Activated CD4-positive, alpha-beta T cell treated with anti-CD3 and anti-CD28 coated beads, Interleukin-2, Interleukin-4, amounts not matched to agents 100 ng/mL and 50 ng/mL, durations not matched to agents 16 hours and 8 hours (primary cell): ENCODE measurements at regions not wholly inside any gene's neighbourhood (a gene's known extent, or its start where the extent isn't known, plus 50 kb on each side); places are given as distances from the start of the nearest gene placed in this dataset.

Source experiments
- DNase-seq: peaks from one replicate; pipeline ENCODE4 v3.0.0-alpha.2; 2020; ENCODE audit warnings: low spot score

DNA sequence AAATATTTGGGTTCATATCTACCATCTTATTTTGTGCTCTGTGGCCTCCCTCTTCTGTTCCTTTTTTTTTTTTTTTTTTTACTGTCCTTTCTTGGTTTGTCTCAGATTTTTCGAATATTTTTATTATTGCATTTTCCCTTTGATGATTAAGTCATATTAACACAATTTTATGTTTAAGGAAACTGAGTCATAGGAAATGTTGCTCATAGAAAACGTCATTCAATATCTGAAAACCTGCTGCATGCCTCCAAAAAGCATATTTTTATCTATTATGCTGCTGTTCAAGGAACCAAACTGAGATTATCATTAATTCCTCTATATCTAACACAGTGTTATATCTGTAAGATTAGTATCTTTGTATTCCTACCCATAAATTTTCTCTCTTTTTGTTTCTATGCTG is 614.3 kb upstream of the SLC8A1 start:
- no peak for DNase-seq

DNA sequence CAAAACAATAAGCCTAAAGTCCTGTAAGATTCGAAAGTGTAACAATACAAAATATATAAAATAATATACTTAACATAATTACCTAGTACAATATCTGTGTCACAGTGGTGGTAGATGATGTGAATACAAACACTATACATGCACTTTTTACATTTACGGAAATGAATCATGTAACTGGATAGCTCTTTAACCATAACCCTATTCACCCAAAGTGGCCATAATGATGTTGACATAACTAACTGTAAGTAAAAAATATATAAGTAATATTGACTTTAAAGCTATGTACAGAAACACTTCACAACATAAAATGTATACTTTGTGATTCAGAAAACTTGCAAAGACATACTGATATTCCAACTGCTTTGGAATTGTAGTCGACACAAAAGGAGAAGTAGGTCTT is 616.9 kb upstream of the SLC8A1 start:
- no peak for DNase-seq

DNA sequence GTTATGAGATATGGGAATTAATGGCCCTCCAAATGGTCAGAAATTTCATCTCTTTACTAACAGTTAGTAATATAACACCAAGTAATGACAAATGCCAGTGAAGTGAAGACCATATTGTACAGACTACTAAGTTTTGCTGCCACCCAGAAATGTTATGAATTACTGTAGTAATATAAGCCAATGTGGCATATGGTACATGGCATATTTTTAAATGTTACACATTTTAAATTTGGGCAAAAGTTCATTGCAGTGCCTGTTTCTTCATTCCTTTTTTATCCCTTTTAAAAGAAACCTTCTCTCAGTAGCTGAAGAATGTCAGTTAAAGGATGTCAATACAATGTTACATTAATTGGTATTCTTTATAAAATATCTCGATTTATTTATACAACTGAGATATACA is 626.5 kb upstream of the SLC8A1 start:
- DNase-seq, result no peak

DNA sequence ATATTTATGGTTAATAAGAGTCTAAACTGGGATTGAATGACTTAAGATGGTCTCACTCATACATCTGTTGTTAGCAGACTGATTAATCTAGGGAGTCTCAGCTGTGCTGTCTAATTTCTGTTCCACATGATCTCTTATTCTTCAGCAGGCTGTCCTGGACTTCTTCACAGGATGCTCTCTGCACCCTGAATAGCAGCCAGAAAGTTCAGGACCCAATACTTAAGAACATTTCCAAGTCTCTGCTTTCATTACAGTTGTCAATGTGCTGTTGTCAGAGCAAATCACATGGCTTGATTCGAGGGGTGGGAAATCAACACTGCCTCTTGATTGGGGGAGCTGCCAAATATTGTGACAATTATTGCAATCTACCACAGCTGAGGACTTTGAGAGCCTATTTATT is 627.1 kb upstream of the SLC8A1 start:
- no peak for DNase-seq

DNA sequence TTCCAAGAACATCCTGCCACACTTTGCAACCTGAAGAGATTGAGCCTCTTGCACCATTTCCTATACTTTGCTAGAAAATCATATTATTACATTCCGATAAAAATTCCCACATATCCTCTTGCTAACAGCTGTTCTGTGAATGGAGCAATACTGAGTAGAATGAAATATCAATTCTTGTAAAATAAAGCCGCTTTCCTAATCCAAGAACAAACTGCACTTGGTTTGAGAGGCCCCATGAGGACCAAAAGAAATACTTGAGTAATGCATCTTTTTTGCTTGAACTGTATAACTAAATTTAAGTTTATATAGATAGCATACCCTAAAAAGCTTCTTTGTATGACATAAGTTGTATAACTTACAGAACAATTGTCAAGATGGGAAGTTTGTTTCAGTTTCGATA is 632.4 kb upstream of the SLC8A1 start:
- no peak for DNase-seq

DNA sequence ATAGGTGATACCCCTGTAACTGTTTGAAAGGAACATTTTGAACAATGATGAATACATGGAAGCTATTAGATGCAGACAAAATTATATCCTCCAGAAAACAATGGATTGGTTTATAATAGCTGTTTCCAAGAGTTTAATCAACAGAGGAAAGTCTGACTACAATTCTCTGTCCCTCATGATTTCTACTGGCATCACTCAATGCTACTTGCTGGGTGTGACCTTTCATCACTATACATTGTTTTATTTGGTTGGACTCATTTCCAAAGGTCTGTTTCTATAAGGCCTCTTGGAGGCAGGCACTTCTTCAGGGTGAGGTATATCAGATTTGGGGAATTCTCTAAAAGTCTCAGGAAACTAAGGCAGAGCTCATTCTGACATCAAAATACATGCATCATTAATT is 636.1 kb upstream of the SLC8A1 start:
- DNase-seq, result no peak

DNA sequence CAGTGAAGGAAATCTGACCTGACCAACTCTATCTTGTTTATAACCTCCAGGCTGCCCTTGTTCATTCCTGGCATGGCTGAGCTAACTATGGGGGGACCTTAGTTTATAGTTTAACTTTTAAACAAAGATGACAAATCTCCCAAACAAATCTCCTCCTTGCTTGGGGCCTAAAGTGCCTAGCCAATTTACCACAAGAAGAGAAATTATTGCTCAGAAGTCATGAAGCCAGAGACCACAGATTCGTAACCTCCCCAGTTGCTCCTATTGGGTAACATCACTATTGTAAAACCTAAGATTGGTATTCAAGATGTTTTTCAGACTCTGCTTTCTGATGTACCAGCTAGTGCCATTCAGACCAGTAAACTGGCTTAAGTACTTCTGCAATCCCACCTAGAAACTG is 649.4 kb upstream of the SLC8A1 start:
- DNase-seq, result no peak

DNA sequence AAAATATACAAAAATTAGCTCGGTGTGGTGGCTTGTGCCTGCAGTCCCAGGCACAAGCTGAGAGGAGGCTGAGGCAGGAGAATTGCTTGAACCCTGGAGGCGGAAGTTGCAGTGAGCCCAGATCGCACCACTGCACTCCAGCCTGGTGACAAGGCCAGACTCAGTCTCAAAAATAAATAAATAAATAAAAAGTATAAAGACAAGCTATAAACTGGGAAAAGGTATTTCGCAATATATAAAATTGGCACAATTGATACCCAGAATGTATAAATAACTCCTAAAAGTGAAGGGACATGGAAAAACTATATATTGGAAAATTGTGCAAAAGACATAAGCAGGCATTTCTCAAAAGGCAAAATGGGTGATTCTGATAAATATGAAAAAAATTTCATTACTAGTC is 657.9 kb upstream of the SLC8A1 start:
- no peak for DNase-seq

DNA sequence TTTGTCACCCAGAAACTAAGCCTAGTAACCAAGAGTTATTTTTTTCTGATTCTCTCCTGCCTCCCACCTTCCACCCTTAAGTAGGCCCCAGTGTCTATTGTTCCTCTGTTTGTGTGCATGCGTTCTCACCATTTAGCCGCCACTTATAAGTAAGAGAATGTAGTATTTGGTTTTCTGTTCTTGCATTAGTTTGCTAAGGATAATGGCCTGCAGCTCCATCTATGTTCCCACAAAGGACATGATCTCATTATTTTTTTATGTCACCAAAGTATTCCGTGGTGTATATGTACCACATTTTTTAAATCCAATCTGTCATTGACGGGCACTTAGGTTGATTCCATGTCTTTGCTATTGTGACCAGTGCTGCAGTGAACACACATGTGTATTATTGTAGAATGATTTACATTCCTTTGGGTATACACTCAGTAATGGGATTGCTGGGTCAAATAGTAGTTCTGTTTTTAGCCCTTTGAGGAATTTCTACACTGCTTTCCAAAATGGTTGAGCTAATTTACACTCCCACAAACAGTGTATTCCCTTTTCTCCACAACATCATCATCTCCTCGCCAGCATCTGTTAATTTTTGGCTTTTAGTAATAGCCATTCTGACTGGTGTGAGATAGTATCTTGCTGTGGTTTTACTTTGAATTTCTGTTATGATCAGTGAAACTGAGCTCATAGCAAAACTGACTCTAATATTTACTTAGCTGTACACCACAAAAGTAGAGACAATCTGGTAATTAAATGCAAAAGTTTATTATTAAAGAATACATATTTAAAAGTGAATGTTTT is 660.1 kb upstream of the SLC8A1 start:
- DNase-seq, result peak; percentile 11

DNA sequence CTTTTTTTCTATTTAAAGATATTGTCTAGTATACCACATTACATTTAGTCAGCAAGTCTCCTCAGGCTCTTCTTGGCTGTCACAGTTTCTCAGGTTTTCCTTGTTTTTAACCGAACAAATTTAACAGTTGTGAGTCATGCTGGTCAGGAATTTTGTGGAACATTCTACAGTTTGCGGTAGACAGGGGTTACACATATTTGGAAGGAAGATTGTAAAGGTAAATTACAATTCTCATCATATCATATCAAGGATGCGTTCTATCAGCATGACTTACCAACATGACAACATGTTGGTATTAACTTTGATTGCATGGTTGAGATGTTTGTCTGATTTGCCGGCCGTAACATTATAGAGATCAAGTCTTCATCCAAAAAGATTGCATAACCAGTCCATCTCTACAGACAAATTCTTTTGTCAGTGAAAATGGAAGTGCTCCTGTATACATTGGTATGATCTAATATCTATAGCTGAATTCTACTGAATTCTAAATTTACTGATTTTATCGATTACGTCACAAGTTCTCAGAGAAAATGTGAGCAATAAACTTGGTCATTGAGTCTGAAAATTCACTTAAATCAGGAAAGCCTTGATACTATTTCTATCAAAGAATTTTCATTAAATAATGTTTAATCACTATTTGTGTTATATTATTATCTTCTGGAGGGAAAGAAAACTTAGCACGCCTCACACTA is 664.4 kb upstream of the SLC8A1 start:
- no peak for DNase-seq

DNA sequence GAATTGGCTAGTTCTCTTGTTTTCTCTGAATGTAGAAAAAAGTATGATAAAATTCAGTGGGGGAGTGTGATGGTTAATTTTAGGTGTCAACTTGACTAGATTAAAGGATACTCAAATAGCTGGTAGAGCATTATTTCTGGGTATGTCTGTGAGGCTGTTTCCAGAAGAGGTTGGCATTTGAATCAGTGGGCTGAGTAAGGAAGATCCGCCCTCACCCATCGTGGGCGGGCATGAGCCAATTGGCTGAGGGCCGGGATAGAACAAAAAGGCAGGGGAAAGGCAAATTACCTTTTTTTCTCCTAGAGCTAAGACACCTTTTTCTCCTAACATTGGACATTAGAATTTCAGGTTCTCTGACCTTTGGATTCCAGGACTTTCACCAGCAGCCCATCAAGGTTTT is 667.6 kb upstream of the SLC8A1 start:
- no peak for DNase-seq

DNA sequence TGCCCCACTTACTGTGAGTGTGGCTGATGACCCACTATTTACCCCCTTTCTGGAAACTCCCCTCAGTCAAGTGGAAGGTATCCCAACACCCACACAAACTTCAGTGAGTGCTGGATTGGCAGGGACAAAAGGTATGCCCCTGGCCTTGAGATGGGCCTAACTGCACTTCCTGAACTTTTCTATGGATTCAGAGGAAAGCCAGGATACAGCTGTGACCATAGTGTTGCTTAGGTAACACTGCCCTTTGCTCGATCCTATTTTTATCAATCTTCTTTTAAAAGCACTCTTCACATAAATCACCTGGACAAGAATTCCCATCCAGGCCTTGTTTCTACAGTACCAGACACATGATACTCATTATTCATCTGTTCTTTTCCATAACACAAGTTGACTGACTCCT is 671.5 kb upstream of the SLC8A1 start:
- DNase-seq, result no peak

DNA sequence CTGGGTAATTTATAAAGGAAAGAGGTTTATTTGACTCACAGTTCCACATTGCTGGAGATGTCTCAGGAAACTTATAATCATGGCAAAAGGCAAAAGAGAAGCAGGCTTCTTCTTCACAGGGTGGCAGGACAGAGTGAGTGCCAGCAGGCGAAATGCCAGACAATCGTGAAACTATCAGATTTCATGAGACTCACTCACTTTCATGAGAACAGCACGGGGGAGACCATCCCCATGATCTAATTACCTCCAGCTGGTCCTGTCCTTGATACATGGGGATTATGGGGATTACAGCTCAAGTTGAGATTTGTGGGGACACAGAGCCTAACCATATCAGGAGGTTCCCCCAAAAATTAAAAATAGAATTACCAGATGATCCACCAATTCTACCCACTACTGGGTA is 675.5 kb upstream of the SLC8A1 start:
- no peak for DNase-seq

DNA sequence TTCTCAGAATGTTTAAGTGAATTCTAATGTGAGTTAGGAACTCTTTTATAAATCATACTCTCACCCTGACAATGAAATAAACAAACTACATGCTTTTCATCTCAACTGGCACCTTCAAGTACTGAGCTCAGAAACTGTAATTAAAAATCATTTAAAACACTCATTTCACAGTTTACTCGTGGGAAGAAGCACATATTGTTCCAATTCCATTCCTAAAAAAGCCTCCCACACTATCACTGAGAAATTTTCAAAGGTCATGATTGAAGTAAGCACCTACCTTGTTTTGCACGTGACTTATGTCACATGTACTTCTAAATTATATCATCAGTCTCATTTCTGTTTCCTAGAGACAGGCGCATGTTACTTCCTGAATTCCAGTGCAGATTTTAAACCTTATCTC is 678.1 kb upstream of the SLC8A1 start:
- DNase-seq, result no peak

DNA sequence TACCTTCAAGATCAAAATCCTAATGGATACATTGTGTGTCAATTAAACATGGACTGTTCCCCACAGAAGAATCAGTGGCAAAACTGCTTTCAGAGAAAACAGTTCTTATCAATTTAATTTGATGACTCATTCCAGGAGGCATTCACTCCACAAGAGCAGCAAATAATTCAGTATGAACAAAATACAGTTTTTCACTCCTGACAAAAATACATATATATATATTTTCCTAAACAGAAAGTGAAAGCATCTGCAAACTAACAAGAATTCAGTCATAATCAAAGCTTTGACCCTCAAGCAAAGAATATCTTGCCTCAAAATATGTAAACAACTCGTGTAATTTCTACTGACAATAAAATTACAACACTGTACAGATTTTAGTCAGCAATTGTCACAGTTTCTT is 685.1 kb upstream of the SLC8A1 start:
- DNase-seq, result no peak

DNA sequence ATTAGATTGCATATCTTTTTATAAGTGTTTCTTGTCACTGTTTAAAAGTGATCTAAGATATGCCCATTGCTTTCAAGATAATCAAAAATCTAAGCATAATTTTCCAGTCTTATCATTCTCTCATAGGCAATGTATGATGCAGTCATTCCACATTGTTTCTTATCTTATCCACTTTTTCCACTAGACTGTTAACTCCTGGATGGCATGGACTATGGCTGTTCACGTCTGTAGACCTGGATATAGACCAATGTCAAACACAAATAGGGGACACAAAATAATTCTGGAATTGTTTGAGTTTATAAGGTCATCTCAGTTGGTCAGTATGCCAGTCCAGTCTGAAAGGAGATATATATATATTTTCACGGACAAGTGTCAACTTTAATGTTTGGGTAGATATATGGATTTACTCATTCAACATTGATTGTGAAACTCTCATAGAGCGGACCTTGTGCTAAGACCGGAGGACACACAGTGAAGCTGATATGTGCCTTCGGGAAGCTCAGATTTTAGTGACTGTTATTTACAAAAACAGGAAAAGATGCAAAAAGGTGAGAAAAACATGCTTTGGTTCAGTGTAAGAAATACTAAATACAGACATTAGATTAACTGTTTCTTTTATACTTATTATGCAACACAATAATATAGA is 689.4 kb upstream of the SLC8A1 start:
- no peak for DNase-seq

DNA sequence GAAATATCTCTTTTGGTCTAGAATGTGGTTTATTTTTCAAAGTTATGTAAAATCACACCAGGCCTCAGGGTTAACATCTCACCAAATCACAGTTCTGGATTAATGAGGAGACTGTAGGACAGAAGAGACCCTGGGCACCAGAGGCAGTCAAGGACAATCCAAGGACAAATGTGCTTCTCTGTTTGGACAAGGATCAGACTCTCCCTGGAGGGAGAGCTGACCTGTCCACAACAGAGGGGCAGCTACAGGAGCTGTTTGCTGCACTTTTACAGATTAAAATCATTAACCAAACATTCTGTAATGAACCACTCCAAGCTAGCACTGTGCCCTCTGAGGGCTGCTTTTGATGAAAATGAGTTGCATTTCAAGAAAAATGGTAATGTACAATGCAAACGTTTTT is 690.6 kb upstream of the SLC8A1 start:
- DNase-seq, result no peak

DNA sequence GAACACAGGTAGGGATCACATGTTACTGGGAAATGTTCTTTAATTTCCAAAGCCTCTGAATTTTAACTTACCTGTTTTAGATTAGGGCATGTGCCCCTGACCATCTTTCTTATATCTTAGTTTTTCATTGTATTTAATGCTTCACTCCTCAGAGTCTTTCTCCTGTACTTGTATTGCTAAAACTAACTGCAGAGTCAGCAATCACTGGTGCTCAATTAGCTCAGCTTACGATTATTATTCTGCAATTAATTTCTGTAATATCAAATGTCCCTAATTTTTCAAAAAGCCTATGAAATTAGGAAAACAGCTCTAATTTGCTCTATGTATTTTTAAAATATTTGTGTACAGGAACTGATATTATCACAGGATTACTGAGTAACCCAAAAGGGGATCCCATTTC is 693.2 kb upstream of the SLC8A1 start:
- DNase-seq, result no peak

DNA sequence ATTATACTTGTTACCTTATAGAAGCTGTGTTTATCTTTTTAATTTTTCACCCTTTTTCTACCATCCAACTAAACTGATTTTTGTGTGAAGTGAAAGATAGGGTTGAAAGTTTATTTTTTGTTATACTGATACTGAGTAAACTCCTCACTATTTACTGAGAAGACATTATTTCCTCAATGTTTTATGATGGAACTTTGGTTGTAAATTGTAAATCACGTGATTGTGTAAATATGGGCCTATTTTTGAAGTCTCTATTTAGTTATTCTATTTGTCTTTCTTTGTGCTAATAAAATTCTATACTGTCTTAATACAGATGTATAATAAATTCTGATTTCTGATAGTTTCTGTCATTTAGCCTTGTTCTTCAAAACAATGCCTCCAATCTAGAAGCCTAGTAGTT is 697.2 kb upstream of the SLC8A1 start:
- DNase-seq, result no peak

DNA sequence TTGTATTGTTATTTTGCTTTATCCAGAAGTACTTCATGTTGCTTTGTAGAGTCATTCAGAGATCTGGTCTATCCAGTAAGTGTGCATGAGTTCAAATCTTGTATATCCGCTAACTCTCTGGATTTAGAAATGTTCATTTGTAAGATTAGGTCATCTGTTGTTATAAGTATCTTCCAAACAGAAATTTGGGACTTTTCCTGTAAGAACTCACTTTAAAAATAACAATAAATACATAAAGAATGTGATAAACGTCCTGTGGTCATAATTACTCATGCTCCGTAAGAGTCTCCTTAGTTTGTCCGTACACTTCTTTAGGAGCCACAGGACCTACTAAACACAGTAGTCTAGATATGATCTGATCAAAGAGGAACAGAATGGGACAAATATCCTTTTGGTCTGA is 699.9 kb upstream of the SLC8A1 start:
- no peak for DNase-seq

DNA sequence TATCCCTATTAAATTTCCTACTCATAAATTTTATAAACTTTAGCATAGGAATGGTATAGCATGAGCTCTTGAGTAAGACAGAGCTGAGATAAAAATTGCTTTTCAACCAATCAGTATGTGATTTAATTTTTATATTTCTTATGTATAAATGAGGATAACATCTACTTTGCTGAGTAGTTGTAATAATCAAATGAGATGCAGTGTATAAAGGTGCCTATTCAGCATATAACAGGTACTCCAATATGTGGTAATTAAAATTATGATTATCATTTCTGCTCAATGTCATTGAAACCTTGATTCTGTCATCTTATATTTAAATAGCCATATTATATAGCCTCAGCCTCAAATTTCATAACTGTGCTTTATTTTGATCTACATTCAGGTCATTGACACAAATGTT is 700.4 kb upstream of the SLC8A1 start:
- DNase-seq, result no peak

DNA sequence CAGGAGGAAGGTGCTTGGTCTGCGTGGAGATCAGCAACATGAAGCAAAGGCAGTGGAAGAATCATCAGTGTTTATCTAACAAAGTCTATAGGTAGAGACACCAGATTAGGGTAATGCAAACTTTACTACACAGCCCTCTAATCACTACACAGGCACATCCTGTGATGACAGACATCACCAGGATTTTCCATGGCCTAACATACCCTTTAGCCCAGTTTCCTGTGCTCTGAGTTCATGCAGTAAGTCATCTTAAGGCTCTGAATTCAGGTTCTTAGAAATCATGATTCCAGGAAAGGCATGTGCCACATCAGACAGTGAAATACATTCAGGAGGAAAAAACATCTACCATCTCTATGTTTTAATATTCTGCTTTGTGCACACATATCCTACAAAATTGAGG is 708.5 kb upstream of the SLC8A1 start:
- no peak for DNase-seq

DNA sequence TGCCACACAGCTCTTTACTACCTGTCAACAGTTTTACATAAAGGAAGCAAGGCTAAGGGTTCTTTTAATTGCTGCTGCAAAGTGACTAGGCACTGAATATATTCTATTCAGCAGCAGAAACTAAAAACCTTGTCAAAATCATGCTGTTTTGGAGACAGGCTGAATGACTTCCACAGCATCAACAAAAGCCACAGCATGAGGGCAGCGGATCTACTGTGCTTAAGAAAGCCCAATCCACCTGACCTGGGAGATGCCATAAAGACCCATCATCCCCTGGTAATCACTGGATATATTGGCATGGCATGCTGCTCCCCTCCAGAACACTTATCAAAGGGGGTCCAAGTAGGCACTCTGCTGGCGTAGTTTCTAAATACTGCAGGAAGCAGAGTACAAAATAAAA is 715.1 kb upstream of the SLC8A1 start:
- no peak for DNase-seq

DNA sequence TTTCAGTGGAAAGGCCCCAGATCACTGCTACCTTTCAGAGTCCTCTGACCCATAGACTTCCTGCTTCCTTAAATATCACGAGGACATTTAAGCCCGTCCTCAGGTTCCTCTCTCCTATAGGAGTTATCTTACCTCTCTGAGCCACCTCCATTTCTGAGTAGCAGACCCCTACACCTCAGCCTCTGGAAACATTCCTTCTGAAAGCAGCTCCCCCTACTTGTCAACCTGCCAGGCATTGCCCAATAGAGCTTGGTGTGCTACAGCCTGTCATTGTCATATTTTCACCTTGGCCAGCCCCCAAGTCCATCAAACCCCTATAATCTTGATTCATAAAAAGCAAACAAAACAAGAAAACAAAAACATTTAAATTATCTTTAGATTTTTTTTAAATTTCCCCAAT is 717.9 kb upstream of the SLC8A1 start:
- DNase-seq, result no peak
